Fibroblast of lung (primary cell): ENCODE measurements at regions not wholly inside any gene's neighbourhood (a gene's known extent, or its start where the extent isn't known, plus 50 kb on each side); places are given as distances from the start of the nearest gene placed in this dataset.

Experiments
- DNase-seq, 2 donors: peaks; one replicate each; pipeline versions ENCODE4 v3.0.0 to v3.0.0-alpha.2; 2010; ENCODE audit warnings: low read depth in 2 of 2
- H2AFZ ChIP-seq: 2 replicates; pipeline ENCODE4 v1.5.1; 2012; ENCODE audit warnings: low read length, control low read depth, inconsistent platforms
- H3K27ac ChIP-seq: 2 replicates; pipeline ENCODE4 v1.5.1; 2011; ENCODE audit warnings: low read length, control low read depth; ENCODE audit not compliant: insufficient read depth
- H3K27me3 ChIP-seq: 2 replicates; pipeline ENCODE4 v1.5.1; 2011; ENCODE audit warnings: mild to moderate bottlenecking, low read length; ENCODE audit not compliant: control insufficient read depth, insufficient read depth
- H3K36me3 ChIP-seq: 2 replicates; pipeline ENCODE4 v1.5.1; 2011; ENCODE audit warnings: low read length; ENCODE audit not compliant: control insufficient read depth, insufficient read depth
- H3K4me1 ChIP-seq: 2 replicates; pipeline ENCODE4 v1.5.1; 2011; ENCODE audit warnings: low read length; ENCODE audit not compliant: control insufficient read depth, insufficient read depth; ENCODE audit errors: extremely low read depth
- H3K4me2 ChIP-seq: 2 replicates; pipeline ENCODE4 v1.5.1; 2011; ENCODE audit warnings: low read length, control low read depth; ENCODE audit not compliant: insufficient read depth; ENCODE audit errors: extremely low read depth
- H3K4me3 ChIP-seq, 4 experiments: fragments of 200-600 bp in 1 of 4; sonication (generic) in 1 of 4; replicated peaks in 1 of 4; 2 replicates each; pipeline ENCODE4 v1.5.1; 2011 to 2016; ENCODE audit warnings: low read length in 4 of 4, low read depth in 3 of 4, mild to moderate bottlenecking in 3 of 4, control low read depth in 2 of 4, inconsistent platforms in 1 of 4, mixed read lengths in 1 of 4; ENCODE audit not compliant: insufficient read depth in 1 of 4; ENCODE audit errors: control extremely low read depth in 1 of 4
- H3K79me2 ChIP-seq: 2 replicates; pipeline ENCODE4 v1.5.1; 2012; ENCODE audit warnings: mild to moderate bottlenecking, low read length, inconsistent platforms; ENCODE audit not compliant: control insufficient read depth, insufficient read depth
- H3K9ac ChIP-seq: 2 replicates; pipeline ENCODE4 v1.5.1; 2011; ENCODE audit warnings: mild to moderate bottlenecking, low read length, control low read depth; ENCODE audit not compliant: insufficient read depth
- H3K9me3 ChIP-seq: 2 replicates; pipeline ENCODE4 v1.5.1; 2012; ENCODE audit warnings: low read depth, low read length; ENCODE audit not compliant: control insufficient read depth, insufficient read depth
- H4K20me1 ChIP-seq: 2 replicates; pipeline ENCODE4 v1.5.1; 2011; ENCODE audit warnings: low read length; ENCODE audit not compliant: control insufficient read depth, insufficient read depth; ENCODE audit errors: extremely low read depth
- CTCF ChIP-seq, 2 donors: IDR thresholded peaks in 1 of 2; conservative IDR thresholded peaks in 1 of 2; 1 replicate in 1 of 2; 2 replicates in 1 of 2; pipeline ENCODE4 v1.5.1; 2011 to 2012; ENCODE audit warnings: low read length in 2 of 2, control low read depth in 1 of 2, inconsistent platforms in 1 of 2, low read depth in 1 of 2, mild to moderate bottlenecking in 1 of 2
- EZH2 ChIP-seq: IDR thresholded peaks from 2 replicates; pipeline ENCODE4 v1.5.1; 2012; ENCODE audit warnings: low read length, control low read depth, mild to moderate bottlenecking; ENCODE audit errors: missing control alignments

- no peak overlapping the region for H3K9ac ChIP-seq
- no peak for TF ChIP-seq CTCF (conservative IDR thresholded peaks at IDR 0.05 in 1 of 2, IDR thresholded peaks at IDR 0.05 in 1 of 2; ENCODE audit: low read depth in 1 of 2, low read length in 2 of 2)
Observed at GRCh38 chr10:91117505-91117904, 103.0 kb upstream of the PCGF5 start.

DNA sequence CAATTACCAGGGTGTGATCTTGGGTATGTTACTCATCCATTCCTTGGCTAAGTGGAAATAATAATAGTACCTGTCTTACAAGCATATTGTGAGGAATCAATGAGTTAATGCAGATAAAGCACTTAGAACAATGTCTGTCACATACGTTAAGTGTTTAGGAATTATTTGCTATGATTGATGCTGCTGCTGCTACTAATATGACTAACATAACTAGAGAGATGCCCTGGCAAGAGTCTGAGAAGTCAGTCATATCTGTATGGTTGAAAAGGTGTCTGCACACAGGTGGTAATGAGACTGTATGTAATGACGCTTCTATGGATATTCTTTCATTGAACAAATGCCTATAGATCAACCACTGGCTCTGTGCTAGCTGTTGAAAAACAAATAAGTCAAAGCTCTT is 100.1 kb upstream of the PCGF5 start:
- H3K9me3 ChIP-seq, result no peaks in the 10 kb centered on the region
- H2AFZ ChIP-seq, result no peak overlapping the region
- no peak for DNase-seq
- TF ChIP-seq EZH2, result no peak
- no peak for TF ChIP-seq CTCF (conservative IDR thresholded peaks at IDR 0.05 in 1 of 2, IDR thresholded peaks at IDR 0.05 in 1 of 2; ENCODE audit: low read depth in 1 of 2, low read length in 2 of 2)
- H3K27ac ChIP-seq, result no peak overlapping the region
- H3K4me1 ChIP-seq, result no peaks in the 10 kb centered on the region
- H3K27me3 ChIP-seq, result peaks cover 3% of the 10 kb centered on the region
- H3K79me2 ChIP-seq, result no peaks in the 10 kb centered on the region
- H3K4me3 ChIP-seq, result no peak overlapping the region
- no peaks in the 10 kb centered on the region for H3K36me3 ChIP-seq
- no peak overlapping the region for H3K9ac ChIP-seq
- H4K20me1 ChIP-seq, result no peaks in the 10 kb centered on the region
- H3K4me2 ChIP-seq, result no peak overlapping the region

More at GRCh38 chr10:91117505-91117904, 103.0 kb upstream of the PCGF5 start:
- Histone ChIP-seq H3K4me1 (no peaks in the 10 kb centered on the region), H3K9me3 (no peaks in the 10 kb centered on the region), H3K4me2 (no peak overlapping the region), H3K27me3 (no peaks in the 10 kb centered on the region), H2AFZ (no peak overlapping the region), H3K4me3 (no peak overlapping the region), H3K79me2 (no peaks in the 10 kb centered on the region), H4K20me1 (no peaks in the 10 kb centered on the region), H3K27ac (no peak overlapping the region), H3K36me3 (no peaks in the 10 kb centered on the region)
- no peak for DNase-seq

DNA sequence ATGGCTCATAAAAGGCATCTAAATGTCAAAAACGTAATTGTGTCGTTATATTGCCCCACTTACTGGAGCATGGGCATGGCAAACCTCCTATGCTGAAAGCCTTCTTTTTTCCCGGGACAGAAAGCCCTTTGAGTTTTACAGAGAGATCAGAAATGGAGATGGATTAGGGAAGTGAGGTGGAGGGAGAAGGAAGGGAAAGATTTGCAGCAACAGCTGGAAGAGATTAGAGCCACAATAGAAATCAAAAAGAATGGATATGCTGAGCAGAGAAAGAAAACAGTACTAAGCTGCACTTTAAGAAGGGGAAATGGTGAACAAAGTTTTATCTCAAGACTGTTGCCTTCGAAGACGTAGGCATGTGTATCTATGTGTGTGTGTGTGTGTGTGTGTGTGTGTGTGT is 97.2 kb upstream of the PCGF5 start:
- Histone ChIP-seq H3K27ac (no peak overlapping the region), H3K4me3 (no peak overlapping the region), H3K9ac (no peak overlapping the region), H3K9me3 (no peaks in the 10 kb centered on the region), H3K4me2 (no peak overlapping the region), H2AFZ (no peak overlapping the region), H3K4me1 (no peaks in the 10 kb centered on the region), H3K27me3 (peaks cover 3% of the 10 kb centered on the region), H4K20me1 (no peaks in the 10 kb centered on the region), H3K36me3 (no peaks in the 10 kb centered on the region), H3K79me2 (no peaks in the 10 kb centered on the region)
- no peak for TF ChIP-seq CTCF (conservative IDR thresholded peaks at IDR 0.05 in 1 of 2, IDR thresholded peaks at IDR 0.05 in 1 of 2; ENCODE audit: low read depth in 1 of 2, low read length in 2 of 2)
- no peak for TF ChIP-seq EZH2
- DNase-seq, result no peak
